ENCODE measurements at regions not wholly inside any gene's neighbourhood (a gene's known extent, or its start where the extent isn't known, plus 50 kb on each side); places are given as distances from the start of the nearest gene placed in this dataset.
A peak's percentile ranks its signal among the peaks of the same experiment; 100 is the strongest.
"Not testable (repeated sequence)": the region's sequence is repeated elsewhere in the genome, so short reads cannot be mapped to it uniquely, and the experiment has no call there.

DNA sequence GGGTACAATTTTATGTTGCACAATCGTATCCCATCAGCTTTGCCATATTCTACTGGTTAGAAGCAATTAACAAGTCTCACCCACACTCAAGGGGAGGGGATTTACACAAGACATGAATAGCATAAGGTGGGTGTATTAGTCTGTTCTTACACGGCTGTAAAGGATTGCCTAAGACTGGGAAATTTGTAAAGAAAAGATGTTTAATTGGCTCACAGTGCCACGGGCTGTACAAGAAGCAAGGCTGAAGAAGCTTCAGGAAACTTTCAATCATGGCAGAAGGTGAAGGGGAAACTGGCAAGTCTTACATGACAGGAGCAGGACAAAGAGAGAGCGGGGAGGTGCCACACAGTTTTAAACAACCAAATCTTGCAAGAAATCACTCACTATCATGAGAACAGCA lies 231.8 kb upstream of the AMIGO2 start:
- no peak for TF ChIP-seq CTCF (IDR thresholded peaks at IDR 0.05)
- DNase-seq (ENCODE audit: low spot score) = no peak
- no peaks in the 10 kb centered on the region for H3K27me3 ChIP-seq (replicated peaks; ENCODE audit: insufficient read depth)

GRCh38 chr12:47311010-47311409 lies 231.3 kb upstream of the AMIGO2 start:
- no peak overlapping the region for H3K27ac ChIP-seq
- H3K9me3 ChIP-seq = no peaks in the 10 kb centered on the region
- no peak overlapping the region for H3K4me3 ChIP-seq
- no peaks in the 10 kb centered on the region for H3K36me3 ChIP-seq
- DNase-seq (ENCODE audit: low spot score) (no peak), ATAC-seq (ENCODE audit: insufficient number of reproducible peaks, low FRiP score, low read depth) (no peak)
- H3K4me1 ChIP-seq (ENCODE audit: control insufficient read depth in 1 of 2, low read depth in 2 of 2) = no peaks in the 10 kb centered on the region
- H3K27me3 ChIP-seq (replicated peaks; ENCODE audit: insufficient read depth) = no peaks in the 10 kb centered on the region
- TF ChIP-seq CTCF (IDR thresholded peaks at IDR 0.05) = no peak

More for the DNA sequence above, 231.8 kb upstream of the AMIGO2 start:
- H3K36me3 ChIP-seq = no peaks in the 10 kb centered on the region
- no peaks in the 10 kb centered on the region for H3K9me3 ChIP-seq
- peaks cover under 1 to 1% of the 10 kb centered on the region in 2 donors for H3K4me1 ChIP-seq (ENCODE audit: control insufficient read depth in 1 of 2, low read depth in 2 of 2)
- H3K27ac ChIP-seq = no peak overlapping the region
- H3K4me3 ChIP-seq = no peak overlapping the region
- no peak for ATAC-seq (ENCODE audit: insufficient number of reproducible peaks, low FRiP score, low read depth)

GRCh38 chr12:47308672-47309071 lies 228.9 kb upstream of the AMIGO2 start:
- Histone ChIP-seq H3K27me3 (replicated peaks; ENCODE audit: insufficient read depth) (no peaks in the 10 kb centered on the region), H3K36me3 (no peaks in the 10 kb centered on the region), H3K27ac (no peak overlapping the region), H3K9me3 (no peaks in the 10 kb centered on the region), H3K4me3 (no peak overlapping the region), H3K4me1 (ENCODE audit: control insufficient read depth in 1 of 2, low read depth in 2 of 2) (no peaks in the 10 kb centered on the region)
- DNase-seq (ENCODE audit: low spot score) (no peak), ATAC-seq (ENCODE audit: insufficient number of reproducible peaks, low FRiP score, low read depth) (no peak)
- TF ChIP-seq CTCF (IDR thresholded peaks at IDR 0.05) = no peak

GRCh38 chr12:47307680-47308399 lies 228.1 kb upstream of the AMIGO2 start:
- no peaks in the 10 kb centered on the region for H3K27me3 ChIP-seq (replicated peaks; ENCODE audit: insufficient read depth)
- peak; percentile 55 for ATAC-seq (ENCODE audit: insufficient number of reproducible peaks, low FRiP score, low read depth)
- H3K4me1 ChIP-seq (ENCODE audit: control insufficient read depth in 1 of 2, low read depth in 2 of 2) = no peaks in the 10 kb centered on the region
- no peak overlapping the region for H3K27ac ChIP-seq
- H3K9me3 ChIP-seq = no peaks in the 10 kb centered on the region
- peak overlapping the region; percentile 51 for H3K4me3 ChIP-seq
- H3K36me3 ChIP-seq = no peaks in the 10 kb centered on the region
- no peak for DNase-seq (ENCODE audit: low spot score)
- peak; percentile 33 for TF ChIP-seq CTCF (IDR thresholded peaks at IDR 0.05)

- peak overlapping the region; percentile 51 for H3K4me3 ChIP-seq
- H3K36me3 ChIP-seq; H3K27me3 ChIP-seq (replicated peaks; ENCODE audit: insufficient read depth); ATAC-seq (ENCODE audit: insufficient number of reproducible peaks, low FRiP score, low read depth); H3K27ac ChIP-seq; H3K4me1 ChIP-seq (ENCODE audit: control insufficient read depth in 1 of 2, low read depth in 2 of 2); DNase-seq (ENCODE audit: low spot score); H3K9me3 ChIP-seq: not testable (repeated sequence)
Observed at GRCh38 chr12:47306773-47307679, 227.3 kb upstream of the AMIGO2 start.

Data from thoracic aorta (tissue), 2 donors.